ENCODE measurements at regions not wholly inside any gene's neighbourhood (a gene's known extent, or its start where the extent isn't known, plus 50 kb on each side); places are given as distances from the start of the nearest gene placed in this dataset.

GRCh38 chr4:82225030-82225429, 148.8 kb downstream of the HNRNPD start (continued):
- TF ChIP-seq RNF2 (IDR thresholded peaks at IDR 0.05; ENCODE audit: borderline replicate concordance, low read depth, low read length, missing control alignments, poor library complexity, severe bottlenecking) (no peak), FOSL1 (IDR thresholded peaks at IDR 0.05; ENCODE audit: insufficient read depth, low read depth, low read length) (no peak), GTF2F1 (IDR thresholded peaks at IDR 0.05; ENCODE audit: borderline replicate concordance, low read depth, low read length) (no peak), RBBP5 (IDR thresholded peaks at IDR 0.05; ENCODE audit: borderline replicate concordance, low read depth, low read length) (no peak)

Measured in H1 (cell line).